ENCODE measurements at regions not wholly inside any gene's neighbourhood (a gene's known extent, or its start where the extent isn't known, plus 50 kb on each side); places are given as distances from the start of the nearest gene placed in this dataset.

DNA sequence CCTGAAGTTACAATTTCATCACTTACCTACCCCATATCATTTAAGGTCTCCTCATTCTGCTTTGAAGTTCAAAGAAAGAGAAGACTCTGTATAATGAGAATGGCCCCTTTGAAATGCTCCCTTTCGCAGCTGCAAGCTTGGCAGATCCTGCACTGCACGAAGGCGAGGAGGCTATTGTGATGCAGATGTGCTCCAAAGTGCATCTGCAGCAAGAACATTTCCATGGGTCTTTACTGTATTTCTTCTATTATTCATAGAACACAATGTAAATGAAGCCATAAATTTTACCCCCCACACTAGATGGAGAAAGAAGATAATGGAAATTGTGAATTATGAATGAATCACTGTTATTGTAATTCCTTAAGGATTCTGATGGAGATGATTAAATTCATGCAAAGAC is 178.7 kb downstream of the CHD9NB start:
- DNase-seq = no peak

DNA sequence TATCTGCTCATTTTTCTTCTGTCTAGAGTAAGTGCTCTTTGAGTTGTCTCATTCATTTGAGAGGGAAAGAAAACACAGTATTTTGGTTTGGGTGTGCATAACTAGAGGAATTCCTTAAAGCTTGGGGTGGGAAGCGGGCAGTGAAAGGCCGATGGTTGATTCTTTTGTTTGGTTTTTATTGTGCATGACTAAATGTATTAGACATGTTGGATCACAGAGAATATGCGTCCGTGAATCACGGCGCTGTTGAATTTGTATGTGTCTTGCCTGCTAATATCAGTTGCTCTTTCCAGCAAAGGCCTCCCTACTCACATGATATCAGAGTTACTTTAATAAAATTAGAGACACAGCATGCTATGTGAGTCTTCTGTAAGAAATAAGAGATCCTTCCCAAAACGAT is 180.0 kb downstream of the CHD9NB start:
- DNase-seq = no peak

DNA sequence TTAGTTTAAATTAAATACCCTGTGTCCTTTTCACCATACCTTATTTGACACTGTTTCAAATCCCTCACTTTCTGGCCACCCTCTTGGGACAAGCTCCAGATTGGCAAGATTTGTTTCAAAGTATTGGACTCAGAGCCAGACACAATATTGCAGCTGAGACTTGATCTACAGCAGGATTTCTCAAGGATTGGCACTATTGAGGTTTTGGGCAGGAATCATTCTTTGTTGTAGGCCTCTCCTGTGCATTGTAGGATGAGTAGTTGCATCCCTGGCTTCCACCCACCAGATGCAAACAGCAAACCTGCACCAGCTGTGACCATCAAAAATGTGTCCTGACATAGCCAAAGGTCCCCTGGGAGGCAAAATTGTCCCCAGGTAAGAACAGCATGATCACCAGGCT is 181.2 kb downstream of the CHD9NB start:
- DNase-seq = no peak

DNA sequence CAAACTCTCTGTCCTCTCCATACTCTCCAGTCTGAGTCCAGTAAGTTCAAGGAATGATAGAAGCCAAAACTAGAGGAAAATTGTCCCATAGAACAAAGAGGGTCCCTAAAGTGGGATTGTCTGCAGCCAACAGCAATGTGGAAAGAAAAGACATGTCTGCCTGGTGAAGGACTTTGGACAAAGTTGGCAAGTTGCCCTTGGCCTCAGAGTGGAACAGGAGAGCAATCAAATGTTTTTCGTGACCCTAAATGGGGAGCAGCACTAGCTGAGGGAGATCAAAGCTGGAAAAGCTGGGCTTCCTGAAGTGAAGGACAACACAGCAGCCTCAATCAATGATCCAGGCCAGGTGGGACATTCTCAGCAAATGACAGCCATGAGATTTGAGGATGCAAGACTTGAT is 183.5 kb downstream of the CHD9NB start:
- DNase-seq = no peak

DNA sequence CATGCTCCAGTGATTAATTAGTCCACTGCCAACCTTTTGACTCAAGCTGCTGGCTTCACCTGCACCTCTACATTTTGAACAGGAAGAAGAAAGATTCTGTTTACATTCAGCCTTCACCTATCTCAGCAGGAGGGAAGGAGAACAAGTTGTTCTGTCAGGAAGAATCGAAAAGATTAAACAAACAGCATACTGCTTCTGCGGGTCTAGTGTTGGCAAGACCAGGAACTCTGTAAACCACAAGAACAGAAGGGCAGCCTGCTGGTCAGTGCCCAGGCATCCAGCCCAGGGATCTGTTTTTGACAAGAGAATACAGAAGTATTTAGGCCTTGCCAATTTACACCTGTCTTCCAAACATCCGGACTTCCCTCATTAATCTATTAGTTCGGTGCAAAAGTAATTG is 189.7 kb downstream of the CHD9NB start:
- DNase-seq = no peak

DNA sequence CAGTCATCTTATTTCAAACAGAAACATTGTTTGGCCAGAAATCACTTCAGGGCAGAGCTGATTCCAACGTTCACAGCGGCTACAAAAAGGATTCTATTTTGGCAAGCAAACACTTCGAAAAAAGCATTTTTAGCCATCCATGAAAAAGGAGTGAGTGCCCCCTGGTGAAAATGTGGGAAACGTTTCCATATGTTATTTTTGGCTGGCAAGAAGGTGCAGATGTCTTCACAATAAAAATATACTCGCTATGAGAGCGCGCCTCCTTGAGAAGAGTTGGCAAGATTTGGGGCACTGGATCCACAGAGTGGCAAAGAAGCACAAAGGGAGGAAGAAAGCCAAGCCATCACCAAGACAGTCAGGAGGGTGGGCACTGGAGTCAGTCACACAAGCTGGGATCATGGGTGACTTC is 191.1 kb downstream of the CHD9NB start:
- DNase-seq = no peak

DNA sequence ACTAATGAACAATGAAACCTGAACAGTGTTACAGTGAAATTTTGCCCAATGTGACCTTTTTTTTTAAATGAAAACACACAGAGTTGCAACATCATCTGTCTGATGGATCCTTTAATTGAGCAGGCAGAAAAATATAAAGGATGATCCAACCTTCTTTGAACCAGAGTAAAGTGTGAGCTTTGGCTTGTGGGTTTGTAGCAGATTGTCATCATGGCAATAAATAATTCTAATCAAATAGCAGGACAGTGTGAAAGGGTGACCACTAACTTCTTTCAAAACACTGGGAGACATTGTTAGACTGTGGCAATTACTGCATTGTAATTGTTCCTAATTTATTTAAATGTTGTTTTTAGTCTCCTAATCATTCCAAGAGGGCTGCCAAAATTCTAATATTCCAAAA is 197.2 kb downstream of the CHD9NB start:
- no peak for DNase-seq

DNA sequence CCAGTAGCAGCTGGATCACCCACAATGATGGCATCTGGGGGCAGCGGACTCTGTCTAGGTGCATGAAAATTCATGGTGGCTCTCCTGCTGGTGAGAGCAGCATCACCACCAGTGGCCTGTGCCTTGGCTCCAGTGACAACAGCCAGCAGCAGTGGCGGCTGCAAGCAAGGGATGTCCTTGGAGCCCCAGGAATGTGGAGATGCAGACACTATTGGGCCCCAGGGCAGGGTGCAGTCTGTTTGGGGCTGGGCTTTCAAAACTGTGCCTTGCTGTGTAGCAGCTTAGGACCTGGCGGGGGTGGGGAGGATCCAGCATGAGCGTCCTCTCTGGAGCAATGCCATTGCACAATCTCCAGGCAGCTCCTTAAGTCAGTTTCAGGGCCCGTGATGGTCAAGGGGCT is 199.7 kb downstream of the CHD9NB start:
- DNase-seq = no peak

DNA sequence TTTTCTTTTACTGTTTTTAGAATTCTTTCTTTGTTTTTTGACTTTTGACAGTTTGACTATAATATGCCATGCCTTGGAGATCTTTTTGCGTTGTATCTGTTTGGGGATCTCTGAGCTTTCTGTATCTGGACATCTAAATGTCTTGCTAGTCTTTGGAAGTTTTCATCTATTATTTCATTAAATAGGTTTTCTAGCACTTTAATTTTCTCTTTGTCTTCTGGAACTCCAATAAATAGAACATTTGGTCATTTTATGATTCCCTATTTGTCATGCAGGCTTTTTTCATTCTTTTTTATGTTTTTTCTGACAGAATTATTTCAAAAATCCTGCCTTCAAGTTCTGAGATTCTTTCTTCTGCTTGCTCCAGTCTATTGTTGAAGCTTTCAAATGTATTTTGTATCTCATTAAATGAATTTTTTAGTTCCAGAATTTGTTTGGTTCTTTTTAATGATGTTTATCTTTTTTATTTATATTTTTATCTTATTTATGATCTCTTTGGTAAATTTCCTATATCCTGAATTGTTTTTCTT is 201.4 kb downstream of the CHD9NB start:
- no peak for DNase-seq

DNA sequence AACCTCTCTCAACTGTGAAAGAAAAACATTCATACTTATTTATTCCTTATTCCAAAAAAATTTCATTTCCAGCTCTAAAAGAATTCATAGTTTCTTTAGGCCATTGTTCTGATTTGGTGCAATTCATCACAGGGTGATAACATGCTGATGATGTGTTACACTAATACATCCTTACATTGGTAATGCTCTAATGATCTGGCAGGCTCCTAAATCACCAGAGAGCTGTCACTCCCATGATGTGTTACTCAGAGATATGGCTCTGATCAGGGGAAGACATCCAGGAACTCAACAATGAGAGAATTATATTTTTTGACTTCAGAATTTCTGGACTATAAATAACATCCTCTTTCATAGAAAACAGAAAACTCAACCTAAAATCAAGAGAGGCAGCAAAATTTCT is 209.3 kb downstream of the CHD9NB start:
- no peak for DNase-seq

DNA sequence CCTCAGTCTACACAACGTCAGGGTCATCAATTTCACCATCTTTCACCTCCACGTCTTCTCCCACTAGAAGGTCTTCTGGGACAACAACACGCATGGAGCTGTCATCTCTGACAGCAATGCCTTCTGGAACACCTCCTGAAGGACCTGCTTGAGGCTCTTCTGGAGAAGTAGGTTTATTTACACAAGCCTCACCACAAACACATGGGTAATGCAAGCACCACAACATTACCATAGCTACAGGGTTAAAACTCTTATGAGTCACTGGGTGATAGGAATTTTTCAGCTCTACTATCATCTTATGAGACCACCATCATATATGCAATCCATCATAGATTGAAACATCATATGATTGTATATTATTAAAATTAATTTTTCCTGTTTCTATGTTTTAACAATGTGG is 215.4 kb downstream of the CHD9NB start:
- DNase-seq = no peak

DNA sequence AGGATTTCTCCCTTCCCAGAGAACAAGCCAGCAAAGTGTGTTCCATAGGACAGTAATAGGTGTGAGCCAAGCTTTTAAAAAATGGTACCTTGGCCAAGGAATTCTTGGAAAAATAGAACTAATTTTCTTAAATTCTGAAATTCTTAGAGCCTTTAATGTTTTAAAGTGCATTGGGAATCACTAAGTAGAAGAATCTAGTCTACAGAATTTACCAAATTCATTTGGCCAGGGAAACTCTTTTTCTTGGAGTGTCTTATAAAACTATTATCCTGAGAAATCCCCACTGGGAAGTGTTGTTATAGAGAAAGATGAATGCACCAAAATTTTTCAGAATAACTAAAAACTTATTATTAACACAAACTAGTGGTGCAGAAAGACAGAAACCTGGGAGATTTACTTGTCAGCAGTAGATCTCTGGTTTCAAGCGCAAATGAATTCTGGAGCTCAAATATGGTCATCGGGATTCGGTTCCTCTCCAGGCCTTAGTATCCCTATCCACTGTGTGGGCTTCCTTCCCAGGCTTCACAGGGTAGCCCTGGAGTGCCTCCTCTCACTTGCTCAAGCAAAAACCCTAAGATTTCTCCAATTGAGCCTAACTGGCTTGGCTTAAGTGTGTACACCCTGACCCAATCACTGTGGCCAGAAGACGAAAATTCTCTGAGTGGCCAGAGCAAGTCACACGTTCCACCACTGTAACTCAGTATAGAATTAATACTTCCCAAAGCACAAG is 217.8 kb downstream of the CHD9NB start:
- DNase-seq = no peak

DNA sequence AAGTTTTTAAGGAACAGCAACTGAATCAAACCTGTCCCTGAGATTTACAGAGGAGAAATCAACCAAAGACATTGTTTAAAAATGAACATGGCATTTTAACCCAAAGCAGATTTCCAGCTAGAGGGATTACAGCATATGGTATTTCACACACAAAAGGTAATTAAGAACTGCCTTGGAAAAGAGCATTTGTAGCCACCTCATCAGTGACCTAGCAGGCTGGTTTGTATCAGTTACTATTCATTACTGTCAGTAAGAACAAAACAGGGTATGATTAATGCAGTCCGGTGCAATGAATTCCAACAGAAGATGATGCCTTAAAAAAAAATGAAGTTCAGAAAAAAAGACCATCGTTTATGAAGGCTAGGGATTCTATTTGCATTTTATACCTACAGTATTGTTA is 219.9 kb downstream of the CHD9NB start:
- no peak for DNase-seq

DNA sequence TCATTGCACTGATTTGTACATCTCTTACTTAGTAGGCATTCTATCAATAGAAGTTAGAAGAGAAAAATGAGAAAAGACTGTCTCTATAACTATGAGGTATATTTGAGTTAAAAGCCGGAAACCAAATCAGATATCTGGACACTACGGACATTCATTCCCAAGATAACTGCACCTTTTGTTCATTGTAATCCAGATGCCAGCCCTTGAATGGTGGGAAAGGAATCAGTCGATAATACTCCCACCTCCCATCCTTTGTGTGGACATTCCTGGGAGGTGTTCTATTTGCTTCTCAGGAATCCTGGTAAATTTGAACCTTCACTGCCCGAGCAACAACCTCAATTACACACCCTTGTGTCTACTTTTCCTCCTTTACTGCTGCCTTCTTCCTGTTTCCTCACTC is 225.2 kb downstream of the CHD9NB start:
- no peak for DNase-seq

DNA sequence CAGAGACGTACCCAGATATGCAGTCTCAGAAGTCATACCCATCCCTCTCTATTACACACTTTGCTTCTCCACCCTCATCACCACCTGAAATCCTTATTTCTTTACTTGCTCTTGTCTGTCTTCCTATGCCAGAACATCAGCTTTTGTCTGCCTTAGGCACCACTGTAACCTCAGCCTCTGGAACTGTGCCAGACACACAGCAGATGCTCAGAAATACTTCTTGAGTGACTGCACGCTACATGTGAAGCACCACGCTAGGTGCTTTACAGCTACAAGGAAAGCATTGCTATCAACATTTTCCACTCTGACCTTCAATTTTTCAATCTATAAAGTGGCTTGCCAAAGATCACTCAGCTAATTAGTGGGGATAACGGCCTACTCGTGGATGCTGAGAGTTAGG is 226.8 kb downstream of the CHD9NB start:
- DNase-seq = no peak

DNA sequence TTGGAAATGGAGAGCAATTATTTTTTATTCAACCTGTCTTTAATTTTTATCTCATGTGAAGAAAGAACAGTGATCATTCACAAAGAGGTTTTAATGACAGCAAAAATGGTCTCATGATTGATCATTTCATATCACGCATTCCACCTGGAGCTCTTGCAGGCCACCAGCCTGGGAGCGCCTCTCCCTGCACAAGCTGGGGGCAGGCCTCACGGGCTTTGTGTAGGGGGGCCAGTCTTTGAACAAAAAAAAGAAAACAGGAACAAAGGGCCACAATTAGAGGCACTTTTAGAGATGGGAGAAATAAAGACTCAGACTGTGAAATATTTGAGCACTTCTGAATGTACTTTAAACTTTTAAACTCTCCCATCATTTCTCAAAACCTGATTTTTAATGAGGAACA is 232.9 kb downstream of the CHD9NB start:
- DNase-seq = no peak

DNA sequence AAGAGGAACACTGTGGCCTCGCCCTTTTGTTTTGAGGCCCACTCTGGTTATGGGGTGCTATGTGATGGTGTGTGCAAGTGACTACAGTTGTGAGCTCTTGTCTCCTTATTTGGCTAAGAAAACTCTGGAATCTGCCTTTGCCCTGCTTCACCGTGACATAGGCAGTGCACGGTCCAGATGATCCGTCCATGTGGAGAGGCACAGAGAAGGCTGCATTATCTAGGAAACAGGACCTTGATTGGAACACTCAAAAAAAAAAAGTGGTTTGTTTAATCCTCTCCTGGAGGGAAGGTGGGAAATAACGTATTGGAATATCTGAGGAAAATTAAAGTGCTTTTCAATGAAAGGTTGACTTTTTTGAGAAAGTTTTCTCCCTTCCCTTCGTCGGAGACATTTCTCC is 233.3 kb downstream of the CHD9NB start:
- no peak for DNase-seq

DNA sequence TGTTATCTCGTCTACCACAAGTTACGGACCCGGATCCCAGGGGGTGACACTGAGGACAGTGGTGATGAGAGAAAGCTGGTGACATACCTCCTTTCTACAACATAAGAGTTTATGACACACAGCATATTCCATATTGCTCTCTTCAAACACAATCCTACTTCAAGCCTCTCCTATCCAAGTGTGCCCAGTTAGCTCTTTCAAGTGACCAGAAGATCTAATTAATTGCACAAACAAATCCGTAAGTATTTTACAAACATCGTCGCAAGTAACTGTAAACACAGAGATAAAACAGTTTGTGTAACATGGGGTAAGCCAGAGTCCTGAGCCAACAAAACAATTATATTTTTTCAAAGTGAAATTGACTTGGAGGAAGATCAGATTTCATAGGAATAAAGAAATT is 235.0 kb downstream of the CHD9NB start:
- no peak for DNase-seq

DNA sequence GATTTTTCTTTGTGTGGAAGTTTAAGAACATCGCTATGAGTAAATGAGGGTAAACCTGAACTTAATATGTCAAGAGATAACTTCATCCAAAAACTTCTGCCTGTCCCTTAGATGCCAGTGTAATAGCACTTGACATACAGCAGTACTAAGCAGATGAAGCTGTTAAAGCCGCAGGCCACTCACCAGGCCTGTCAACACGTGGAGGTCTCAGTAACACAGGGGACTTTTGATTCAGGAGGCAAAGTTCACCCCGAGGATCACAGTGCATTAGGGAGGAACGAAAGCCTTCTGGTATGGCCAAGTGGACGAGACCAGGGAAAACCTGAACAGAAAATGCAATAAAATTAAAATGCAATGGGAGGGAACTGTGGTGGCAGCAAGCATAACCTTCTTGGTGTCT is 235.7 kb downstream of the CHD9NB start:
- DNase-seq = no peak

DNA sequence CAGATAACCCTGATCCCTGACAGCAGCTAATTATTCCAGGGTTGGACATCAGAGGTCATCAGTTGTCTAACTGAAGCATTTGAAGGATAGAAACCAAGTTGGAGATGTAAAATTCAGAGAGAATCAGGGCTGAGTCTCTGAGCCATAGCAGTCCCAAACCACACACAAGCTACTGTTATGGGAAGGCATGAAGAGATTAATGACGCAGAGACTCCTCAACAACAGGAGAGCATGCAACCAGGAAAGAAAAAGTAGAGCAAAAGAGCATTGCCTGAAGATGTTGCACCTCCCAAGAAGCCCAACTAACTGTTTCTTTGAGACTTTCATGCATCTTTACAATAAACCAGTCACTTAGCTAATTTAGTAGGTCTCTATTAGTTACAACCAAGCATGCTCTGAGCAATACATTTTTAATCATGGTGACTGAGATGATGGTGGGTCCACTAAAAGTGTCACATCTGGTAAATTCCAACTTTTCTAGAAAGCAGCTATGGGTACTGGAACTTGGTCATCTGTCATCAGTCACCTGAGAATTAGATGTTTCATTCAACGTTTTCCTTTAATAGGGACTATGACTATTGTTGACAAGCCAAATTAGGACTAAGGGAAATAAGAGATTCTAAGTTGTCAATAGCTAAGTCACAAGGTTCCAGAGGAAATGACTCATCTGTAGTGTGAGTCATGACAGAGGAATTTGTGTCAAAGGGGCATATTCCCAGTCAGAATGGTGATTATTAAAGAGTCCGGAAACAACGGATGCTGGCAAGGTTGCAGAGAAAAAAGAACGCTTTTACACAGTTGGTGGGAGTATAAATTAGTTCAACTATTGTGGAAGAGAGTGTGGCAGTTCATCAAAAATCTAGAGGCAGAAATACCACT is 239.8 kb downstream of the CHD9NB start:
- DNase-seq = no peak

DNA sequence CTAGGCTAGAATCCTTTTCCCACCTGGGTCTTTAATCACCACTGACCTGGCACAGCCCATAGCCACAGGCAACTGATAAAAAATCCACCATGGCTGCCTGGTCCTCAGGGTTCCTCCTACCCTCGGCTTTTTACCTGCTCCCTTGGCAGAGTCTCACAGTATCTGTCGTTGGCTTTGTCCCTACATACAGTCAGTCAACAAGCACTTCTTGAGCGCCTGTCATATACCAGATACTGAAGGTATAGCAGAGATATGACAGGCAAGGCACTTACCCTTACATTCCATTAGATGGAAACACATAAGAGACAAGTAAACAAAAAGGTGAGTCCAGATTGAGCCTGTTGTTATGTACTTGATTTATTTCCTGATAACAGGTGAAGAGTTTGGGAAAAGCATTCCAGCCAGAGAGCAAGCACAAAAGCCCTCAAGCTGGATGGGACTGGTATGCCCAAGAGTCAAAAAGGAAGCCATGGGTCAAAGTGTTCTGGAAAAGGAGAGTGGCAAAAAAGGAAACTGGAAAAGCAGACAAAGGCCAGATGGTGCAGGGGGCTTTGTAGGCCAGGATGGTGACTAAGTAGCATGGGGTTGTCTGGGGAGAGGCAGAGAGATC is 247.0 kb downstream of the CHD9NB start:
- DNase-seq = no peak

DNA sequence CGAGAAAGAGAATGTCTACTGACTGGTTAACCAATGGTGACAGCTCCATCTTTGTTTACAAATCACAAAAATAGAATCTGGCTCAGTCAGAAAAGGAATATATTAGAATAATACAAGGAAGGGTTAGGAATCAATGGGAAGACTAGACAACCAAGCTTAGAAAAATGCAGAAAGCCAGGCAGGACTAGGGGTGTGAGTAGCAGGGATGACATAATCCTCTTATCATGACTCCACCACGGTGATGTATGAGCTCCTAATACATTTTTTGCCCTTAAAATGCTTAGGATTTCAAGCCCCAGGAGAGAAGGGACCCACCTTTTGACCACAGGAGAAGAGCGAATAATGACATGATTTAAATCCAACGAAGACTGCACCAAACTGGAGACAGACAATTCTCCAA is 252.3 kb downstream of the CHD9NB start:
- DNase-seq = no peak

DNA sequence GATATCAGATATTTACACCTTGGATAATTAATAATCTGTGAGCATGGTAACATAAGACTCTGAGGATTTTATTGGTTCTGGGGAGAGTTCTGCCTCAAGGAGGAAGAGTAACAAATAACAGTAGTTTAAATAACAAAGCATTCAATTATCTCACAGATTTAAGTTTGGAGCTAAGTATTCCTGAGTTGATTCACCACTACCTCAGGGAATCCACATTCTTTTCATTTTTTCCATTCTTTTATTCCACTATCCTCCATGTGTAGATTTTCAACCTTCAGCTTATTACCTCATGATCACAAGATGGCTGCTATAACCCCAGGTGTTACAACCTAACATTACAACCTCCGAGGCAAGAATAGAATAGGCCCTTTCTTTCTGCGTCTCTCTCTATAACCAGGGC is 252.2 kb upstream of the TOX3 start:
- no peak for DNase-seq
